SIG-M5 treated with dmso at 0.1 percent for 504 hours (cell line): ENCODE measurements at regions not wholly inside any gene's neighbourhood (a gene's known extent, or its start where the extent isn't known, plus 50 kb on each side); places are given as distances from the start of the nearest gene placed in this dataset.
"Not testable (repeated sequence)": the region's sequence is repeated elsewhere in the genome, so short reads cannot be mapped to it uniquely, and the experiment has no call there.

Source experiments
- DNase-seq: peaks from one replicate; lab custom pipeline; 2025; ENCODE audit not compliant: unreplicated experiment; lab: John Stamatoyannopoulos, UW

- no peak for DNase-seq
Observed at GRCh38 chr6:104519566-104519965, 340.2 kb downstream of the HACE1 start.

- no peak for DNase-seq
Observed at GRCh38 chr6:104509355-104509754, 350.4 kb downstream of the HACE1 start.

GRCh38 chr6:104506429-104506828 lies 353.3 kb downstream of the HACE1 start:
- no peak for DNase-seq

DNA sequence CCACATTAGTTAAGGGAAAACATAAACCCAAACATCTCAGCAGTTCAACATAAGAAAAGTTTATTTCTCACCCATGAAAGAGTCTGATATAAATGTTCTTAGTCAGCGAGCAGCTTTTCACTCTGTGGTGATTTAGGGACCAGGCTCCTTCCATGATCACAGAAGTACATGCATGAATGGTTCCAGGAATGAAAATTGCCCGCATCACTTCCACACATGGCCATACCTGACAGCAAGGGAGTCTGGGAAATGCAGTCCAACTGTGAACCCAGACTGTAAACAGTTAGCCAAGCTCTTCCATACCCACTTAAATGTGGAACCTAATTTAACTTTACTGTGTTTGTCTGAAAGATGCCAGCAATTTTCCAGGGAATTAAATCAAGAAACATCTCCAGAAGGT lies 353.9 kb downstream of the HACE1 start:
- DNase-seq, result no peak

- DNase-seq, result no peak
Observed at GRCh38 chr6:104500265-104500664, 359.5 kb downstream of the HACE1 start.

DNA sequence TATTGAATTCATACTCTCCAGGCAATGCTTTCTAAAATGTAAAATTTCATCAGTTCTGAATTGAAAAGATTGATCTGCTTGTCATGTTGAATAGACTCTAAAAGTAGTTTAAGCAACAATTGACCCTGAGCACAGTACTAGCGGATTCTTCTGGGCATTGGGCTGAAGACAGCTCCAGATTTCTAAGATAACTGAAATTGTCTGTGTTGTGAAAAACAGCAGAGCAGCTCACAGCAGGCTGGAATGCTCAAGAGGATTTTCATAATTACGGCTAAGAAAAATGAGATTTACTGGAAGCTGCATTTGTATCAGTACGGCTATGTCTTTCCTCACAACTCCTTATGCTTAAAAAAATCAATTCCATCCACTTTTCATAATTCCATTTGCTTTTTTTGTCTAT lies 373.7 kb downstream of the HACE1 start:
- no peak for DNase-seq

GRCh38 chr6:104484626-104485025 lies 375.1 kb downstream of the HACE1 start:
- no peak for DNase-seq

DNA sequence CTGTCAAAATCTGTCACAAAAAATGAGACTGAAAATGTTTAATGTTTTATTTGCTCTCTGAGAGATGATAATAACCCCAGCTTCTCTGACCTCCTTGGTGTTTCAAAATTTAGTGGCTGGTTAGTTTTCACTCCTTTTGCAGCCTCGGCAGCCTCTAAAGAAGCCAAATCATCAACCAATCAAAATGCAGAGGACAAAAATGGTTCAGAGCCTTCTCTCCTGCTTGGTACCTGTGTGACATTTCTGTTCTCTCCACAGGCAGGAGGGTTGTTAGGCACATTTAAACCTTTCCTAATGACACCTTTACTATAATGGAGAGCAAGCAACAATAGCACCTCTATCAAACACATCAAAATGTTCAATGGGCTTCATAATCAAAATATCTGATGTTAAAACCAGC lies 375.5 kb downstream of the HACE1 start:
- DNase-seq, result no peak

GRCh38 chr6:104483225-104483834 lies 376.4 kb downstream of the HACE1 start:
- peak; percentile 34 for DNase-seq

DNA sequence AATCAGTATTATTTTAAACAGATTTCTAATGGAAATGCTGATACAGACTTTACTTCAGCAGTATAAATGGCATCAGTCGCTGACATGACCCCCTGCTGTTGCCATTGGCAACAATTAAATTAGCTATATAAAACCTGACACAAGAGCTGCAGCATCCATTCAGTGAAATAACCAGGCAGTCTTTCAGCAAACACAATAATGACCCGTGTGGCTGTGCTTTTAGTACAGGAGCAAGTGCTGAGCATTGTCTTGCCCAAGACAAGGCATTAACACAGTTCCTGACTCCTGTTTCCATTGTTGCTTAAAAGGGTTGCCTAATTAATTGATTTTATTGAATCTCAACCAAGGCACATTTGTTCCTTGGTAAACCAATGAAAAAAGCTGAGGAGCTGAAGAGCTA lies 382.1 kb downstream of the HACE1 start:
- DNase-seq, result no peak

GRCh38 chr6:104473021-104473429 lies 386.7 kb downstream of the HACE1 start:
- no peak for DNase-seq

DNA sequence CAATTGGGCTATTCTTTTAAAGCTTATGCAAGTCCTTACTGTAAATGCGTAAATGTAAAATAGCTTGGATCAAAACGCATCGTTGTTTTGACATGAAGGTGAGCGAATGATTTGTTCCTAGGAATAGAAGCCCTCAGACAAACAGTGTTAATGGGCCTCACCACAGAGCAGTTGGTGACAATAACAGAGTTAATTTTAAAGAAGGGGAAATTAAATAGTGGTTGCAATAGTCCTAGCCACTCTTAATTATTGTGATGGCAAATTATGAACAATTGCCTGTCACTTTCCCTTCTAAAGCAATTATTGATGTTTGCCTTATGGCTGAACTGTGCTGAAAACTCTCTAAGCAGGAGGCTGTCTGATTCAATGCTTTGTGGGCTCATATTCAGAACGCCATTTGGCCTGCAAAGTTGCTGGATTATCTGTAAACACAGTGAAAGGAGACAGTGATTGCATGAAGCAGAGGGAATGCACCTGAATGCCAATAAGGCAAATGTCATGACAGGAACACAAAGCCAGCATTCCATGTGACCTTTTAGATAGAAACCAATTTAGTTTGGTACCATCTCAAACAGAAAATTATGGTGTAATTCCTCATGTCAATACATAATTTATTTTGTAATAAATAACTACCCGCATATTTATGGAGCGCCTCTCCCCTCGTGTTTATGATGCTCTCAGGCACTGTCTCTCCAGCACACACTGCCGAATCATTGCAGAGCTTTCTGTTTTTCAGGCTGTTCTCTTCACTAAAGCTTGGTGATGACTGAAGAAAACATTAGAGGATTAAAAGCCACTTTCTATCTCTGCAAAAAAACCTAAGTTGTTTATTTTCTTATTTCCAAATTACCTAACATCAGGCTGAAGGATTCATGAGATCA lies 387.5 kb downstream of the HACE1 start:
- no peak for DNase-seq

DNA sequence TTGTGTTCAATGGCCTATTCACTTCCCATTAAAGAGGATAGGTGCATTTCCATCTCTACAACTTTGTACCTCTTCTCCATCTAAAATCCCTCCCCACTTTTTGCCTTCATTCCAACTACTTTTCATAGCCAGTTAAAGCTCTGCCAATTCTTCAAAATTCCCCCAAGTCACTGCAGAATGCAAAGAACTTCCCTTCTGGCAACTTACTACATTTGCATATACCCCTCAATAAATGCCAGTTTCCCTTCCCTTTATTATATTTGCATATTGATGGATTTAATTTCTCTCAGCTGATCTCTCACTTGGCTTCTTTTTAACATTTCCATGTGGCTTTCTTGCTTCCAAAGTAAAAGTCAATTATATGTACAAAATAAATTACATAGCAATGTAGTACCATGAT lies 393.4 kb downstream of the HACE1 start:
- no peak for DNase-seq

DNA sequence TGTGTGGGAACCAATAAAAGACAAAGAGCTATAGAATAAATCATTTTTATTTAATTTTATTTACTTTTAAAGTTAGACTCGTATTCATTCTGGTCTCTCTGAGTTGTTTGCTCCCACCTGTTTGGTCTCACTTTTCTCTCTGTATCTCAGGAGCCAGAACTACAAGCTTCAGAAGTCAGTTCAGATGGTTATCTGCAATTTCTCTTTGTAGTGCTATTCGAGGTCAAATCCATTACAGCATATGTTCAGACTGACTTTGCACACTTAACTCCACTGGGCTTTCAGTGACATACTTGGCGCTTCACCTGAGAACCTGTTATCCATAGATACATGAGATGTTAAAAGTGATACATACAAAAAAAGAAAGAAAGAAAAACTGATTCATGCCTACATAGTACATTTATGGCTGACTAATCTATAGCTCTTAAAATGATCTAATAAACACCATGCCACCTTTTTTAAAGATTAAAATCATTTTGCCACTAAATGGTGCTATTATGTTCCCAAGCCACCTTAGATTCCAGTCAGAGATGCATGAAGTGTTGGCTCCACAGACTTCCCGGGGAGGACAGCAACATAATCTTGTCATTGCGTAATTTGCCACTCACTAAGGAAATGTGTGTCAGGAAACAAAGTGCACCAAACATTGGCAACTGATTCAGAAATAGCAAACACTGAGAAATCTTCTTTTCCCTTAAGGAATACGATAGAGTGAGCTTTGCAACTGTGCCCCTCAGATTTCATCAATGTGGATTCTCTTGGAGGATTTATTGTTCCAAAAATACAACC lies 396.7 kb downstream of the HACE1 start:
- no peak for DNase-seq

- no peak for DNase-seq
Observed at GRCh38 chr6:104460738-104461483, 398.8 kb downstream of the HACE1 start.

DNA sequence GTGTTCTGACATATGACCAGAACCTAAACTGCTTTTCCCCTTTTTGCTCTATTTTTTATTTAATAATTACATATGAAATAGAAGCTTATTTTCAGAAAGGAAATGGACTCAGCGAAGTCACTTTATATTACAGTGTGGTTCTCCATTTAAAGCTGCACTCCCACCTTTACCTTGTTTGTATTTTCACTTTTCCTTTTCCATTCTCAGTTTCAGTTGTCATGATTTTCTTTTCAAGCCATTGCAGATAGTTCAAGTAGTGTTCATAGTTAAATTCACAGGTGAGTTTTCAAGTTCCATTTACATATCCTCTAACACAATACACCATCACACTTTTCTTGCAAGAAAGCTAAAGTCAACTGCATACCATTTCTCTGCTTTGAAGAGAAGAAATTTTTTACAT lies 400.2 kb downstream of the HACE1 start:
- DNase-seq, result no peak

GRCh38 chr6:104449918-104450317 lies 409.8 kb downstream of the HACE1 start:
- no peak for DNase-seq

- not testable (repeated sequence) for DNase-seq
Observed at GRCh38 chr6:104446101-104447080, 413.3 kb downstream of the HACE1 start.

GRCh38 chr6:104434519-104434918 lies 425.2 kb downstream of the HACE1 start:
- no peak for DNase-seq

- DNase-seq, result no peak
Observed at GRCh38 chr6:104431096-104431495, 428.6 kb downstream of the HACE1 start.
